Esophagus squamous epithelium (tissue), 5 donors: ENCODE measurements at regions not wholly inside any gene's neighbourhood (a gene's known extent, or its start where the extent isn't known, plus 50 kb on each side); places are given as distances from the start of the nearest gene placed in this dataset.

Experiments
- DNase-seq: peaks from one replicate; lab custom pipeline; 2025; lab: John Stamatoyannopoulos, UW
- H3K27ac ChIP-seq, 4 donors: fragments of 200-600 bp; sonication (generic); one replicate each; pipeline ENCODE4 v1.5.1; 2016 to 2019; ENCODE audit warnings: mild to moderate bottlenecking in 1 of 4
- H3K27me3 ChIP-seq, 4 donors: fragments of 200-600 bp; sonication (generic); 1 replicate in 3 of 4; 2 replicates in 1 of 4; pipeline versions ENCODE4 v1.5.1 to v1.6.0; 2017 to 2021; ENCODE audit warnings: antibody characterized with exemption in 1 of 4
- H3K36me3 ChIP-seq, 3 donors: fragments of 200-600 bp; sonication (generic); one replicate each; pipeline ENCODE4 v1.5.1; 2016 to 2019
- H3K4me1 ChIP-seq, 3 donors: fragments of 200-600 bp; sonication (generic); one replicate each; pipeline ENCODE4 v1.5.1; 2017 to 2019
- H3K4me3 ChIP-seq, 4 donors: fragments of 200-600 bp; sonication (generic); 1 replicate in 3 of 4; 2 replicates in 1 of 4; pipeline ENCODE4 v1.5.1; 2016 to 2019; ENCODE audit warnings: mild to moderate bottlenecking in 2 of 4, moderate library complexity in 1 of 4
- H3K9me3 ChIP-seq, 3 donors: fragments of 200-600 bp; sonication (generic); one replicate each; pipeline ENCODE4 v1.5.1; 2016 to 2019
- POLR2A ChIP-seq, 4 donors: fragments of 450-650 bp; IDR thresholded peaks; one replicate each; pipeline ENCODE4 v1.6.1; 2017; ENCODE audit warnings: antibody characterized with exemption in 4 of 4, mild to moderate bottlenecking in 4 of 4, moderate library complexity in 3 of 4
- WGBS, 2 donors: methylation state at CpG; one replicate each; pipeline ENCODE4 v1.1.5; 2018; 5-methylcytosine and 5-hydroxymethylcytosine counted together
- intact Hi-C: fragments of 100-400 bp; cut with DNase I; formaldehyde crosslinking; loops from one replicate; pipeline ENCODE4 v1.15.0; 2022
- TF ChIP-seq, protein P1 (sequence below), 6 experiments: fragments of 450-650 bp in 4 of 6; fragments of 200-600 bp in 2 of 6; sonication (generic) in 2 of 6; IDR thresholded peaks; one replicate each; pipeline ENCODE4 v1.5.1; 2016 to 2019; ENCODE audit warnings: antibody characterized with exemption in 6 of 6, mild to moderate bottlenecking in 4 of 6, moderate library complexity in 4 of 6
- donor health status: DM: yes; HTN: yes; CAD: no.

DNA sequence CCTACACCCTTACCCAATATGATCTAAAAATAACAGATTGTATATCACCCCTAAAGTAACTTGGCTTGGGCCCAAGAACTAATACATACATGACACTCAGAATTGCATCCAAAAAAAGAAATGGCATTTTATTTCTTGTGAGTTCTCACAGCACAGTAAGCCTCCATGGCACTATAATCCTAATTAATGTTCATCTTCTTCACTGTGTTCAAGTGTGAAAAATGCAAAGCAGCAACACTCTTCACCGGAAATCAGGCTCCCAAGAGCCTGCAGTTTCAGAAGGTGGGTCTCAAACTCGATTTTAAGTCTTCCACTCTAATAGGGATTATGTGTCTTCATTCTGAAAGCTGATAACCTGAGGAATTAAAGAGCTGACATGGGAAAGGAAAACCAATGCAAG lies 142.8 kb upstream of the TSC22D2 start:
- no peaks in the 10 kb centered on the region for H3K4me1 ChIP-seq
- H3K27ac ChIP-seq, result no peak overlapping the region
- no peaks in the 10 kb centered on the region for H3K27me3 ChIP-seq
- H3K4me3 ChIP-seq, result no peak overlapping the region
- DNase-seq, result no peak
- WGBS, 2 donors, result 27 to 34% methylated on average over 2 of the region's 2 CpGs
- no peaks in the 10 kb centered on the region for H3K36me3 ChIP-seq
- no peaks in the 10 kb centered on the region for H3K9me3 ChIP-seq
- TF ChIP-seq, protein P1, sequence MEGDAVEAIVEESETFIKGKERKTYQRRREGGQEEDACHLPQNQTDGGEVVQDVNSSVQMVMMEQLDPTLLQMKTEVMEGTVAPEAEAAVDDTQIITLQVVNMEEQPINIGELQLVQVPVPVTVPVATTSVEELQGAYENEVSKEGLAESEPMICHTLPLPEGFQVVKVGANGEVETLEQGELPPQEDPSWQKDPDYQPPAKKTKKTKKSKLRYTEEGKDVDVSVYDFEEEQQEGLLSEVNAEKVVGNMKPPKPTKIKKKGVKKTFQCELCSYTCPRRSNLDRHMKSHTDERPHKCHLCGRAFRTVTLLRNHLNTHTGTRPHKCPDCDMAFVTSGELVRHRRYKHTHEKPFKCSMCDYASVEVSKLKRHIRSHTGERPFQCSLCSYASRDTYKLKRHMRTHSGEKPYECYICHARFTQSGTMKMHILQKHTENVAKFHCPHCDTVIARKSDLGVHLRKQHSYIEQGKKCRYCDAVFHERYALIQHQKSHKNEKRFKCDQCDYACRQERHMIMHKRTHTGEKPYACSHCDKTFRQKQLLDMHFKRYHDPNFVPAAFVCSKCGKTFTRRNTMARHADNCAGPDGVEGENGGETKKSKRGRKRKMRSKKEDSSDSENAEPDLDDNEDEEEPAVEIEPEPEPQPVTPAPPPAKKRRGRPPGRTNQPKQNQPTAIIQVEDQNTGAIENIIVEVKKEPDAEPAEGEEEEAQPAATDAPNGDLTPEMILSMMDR (IDR thresholded peaks at IDR 0.05), result no peak
- no peak for TF ChIP-seq POLR2A (IDR thresholded peaks at IDR 0.05)
- intact Hi-C loops, result no loop called here

DNA sequence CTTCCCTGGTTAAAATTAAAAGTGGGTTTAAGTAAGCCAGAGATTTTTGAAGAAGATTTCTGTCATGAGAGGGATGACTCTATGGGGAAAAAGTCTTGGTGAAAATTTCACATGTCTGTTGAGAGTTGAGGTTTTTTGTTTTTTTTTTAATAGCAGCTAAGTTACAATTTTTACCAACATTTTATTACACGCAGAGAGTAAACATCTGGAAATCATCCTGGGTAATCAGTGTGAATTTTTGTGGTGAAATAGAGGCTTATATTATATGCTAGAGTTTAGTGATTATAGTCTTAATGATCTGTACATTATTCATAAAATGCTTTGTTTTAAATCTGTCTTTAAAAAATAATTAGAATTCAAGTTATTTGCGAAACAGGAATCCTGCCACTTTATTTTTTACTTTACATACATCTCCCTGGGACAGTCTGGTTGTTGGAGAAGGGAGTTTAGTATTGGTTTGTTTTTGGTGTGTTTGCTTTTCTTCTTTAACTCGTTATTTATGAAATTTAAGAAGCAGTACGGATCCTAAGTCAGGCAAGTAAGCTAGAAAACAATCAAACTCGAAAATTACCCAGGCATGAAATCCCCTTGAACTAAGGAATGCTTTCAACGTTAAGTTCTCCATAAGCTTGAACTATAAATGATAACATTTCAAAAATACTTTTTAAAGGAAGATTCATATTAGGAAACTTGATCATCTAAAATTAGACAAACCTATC lies 143.4 kb upstream of the TSC22D2 start:
- H3K27me3 ChIP-seq, result no peaks in the 10 kb centered on the region
- no peak for DNase-seq
- no peaks in the 10 kb centered on the region for H3K36me3 ChIP-seq
- no peak overlapping the region for H3K27ac ChIP-seq
- WGBS, 2 donors, result 50 to 60% methylated on average over 6 of the region's 6 CpGs
- no peak overlapping the region for H3K4me3 ChIP-seq
- TF ChIP-seq, protein P1 (IDR thresholded peaks at IDR 0.05), result no peak
- no peak for TF ChIP-seq POLR2A (IDR thresholded peaks at IDR 0.05)
- H3K9me3 ChIP-seq, result no peaks in the 10 kb centered on the region
- intact Hi-C loops, result no loop called here
- H3K4me1 ChIP-seq, result no peaks in the 10 kb centered on the region

DNA sequence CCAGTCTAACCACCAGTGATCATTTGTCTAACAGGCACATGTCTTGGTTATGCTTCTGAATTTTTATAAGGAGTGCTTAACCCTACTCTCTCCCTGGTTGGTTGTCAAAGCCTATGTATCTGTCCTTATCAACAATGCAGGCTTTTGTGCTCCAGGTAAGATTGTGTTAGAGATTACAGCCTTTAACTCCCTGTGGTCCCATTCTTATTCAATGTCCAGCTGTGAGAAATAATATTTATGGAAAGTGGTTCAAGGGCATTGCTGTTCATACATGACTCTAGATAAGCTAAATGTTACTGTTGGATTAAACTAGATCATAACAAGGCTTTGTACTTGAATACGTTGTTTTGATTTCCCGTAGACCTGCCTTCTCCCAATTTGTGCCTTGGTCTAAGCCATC lies 146.1 kb upstream of the TSC22D2 start:
- Histone ChIP-seq H3K4me3 (no peak overlapping the region), H3K27me3 (no peaks in the 10 kb centered on the region), H3K4me1 (no peaks in the 10 kb centered on the region), H3K9me3 (no peaks in the 10 kb centered on the region), H3K27ac (no peak overlapping the region), H3K36me3 (no peaks in the 10 kb centered on the region)
- 76 to 97% methylated on average over 2 of the region's 2 CpGs for WGBS, 2 donors
- TF ChIP-seq, protein P1 (IDR thresholded peaks at IDR 0.05), result no peak
- TF ChIP-seq POLR2A (IDR thresholded peaks at IDR 0.05), result no peak
- intact Hi-C loops, result no loop called here
- no peak for DNase-seq

DNA sequence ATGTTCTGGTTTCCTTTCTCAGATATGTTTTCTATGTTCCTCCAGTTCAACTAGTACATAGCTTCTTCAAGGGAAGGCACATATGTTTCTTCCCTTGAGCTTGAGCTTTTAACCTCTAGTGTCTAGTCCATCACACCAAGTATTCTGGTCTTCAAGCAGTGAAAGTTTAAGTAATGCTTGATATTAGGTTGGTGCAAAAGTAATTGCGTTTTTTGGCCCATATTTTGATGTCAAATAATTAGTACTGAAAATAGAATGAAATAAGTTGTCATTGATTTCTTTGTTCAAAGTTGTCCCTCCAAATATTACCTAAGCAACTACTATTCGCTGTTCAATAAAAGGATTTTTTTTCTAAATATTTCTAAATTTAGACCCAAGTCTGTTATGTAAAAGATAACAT lies 146.7 kb upstream of the TSC22D2 start:
- intact Hi-C loops, result no loop called here
- Histone ChIP-seq H3K4me1 (no peaks in the 10 kb centered on the region), H3K27ac (no peak overlapping the region), H3K27me3 (no peaks in the 10 kb centered on the region), H3K9me3 (no peaks in the 10 kb centered on the region), H3K4me3 (no peak overlapping the region), H3K36me3 (no peaks in the 10 kb centered on the region)
- WGBS, 2 donors, result 71 to 87% methylated on average over 2 of the region's 2 CpGs
- DNase-seq, result no peak
- TF ChIP-seq, protein P1 (IDR thresholded peaks at IDR 0.05), result no peak
- TF ChIP-seq POLR2A (IDR thresholded peaks at IDR 0.05), result no peak

DNA sequence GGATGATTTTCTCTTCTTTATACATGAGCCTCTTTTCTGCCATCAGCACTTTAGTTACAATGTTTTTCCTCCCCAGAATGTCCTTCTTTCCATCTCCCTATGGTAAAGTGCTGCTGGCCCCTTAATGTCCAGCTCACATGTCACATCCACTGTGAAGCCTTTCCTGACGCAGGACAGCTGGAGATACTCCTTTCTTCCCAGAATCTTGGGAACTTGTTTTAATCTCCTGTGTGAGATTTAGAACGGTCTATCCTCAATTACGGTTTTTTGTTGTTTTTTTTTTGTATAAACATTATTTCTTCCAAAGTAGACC lies 147.7 kb upstream of the TSC22D2 start:
- no peak for TF ChIP-seq POLR2A (IDR thresholded peaks at IDR 0.05)
- TF ChIP-seq, protein P1 (IDR thresholded peaks at IDR 0.05), result no peak
- Histone ChIP-seq H3K36me3 (no peaks in the 10 kb centered on the region), H3K9me3 (no peaks in the 10 kb centered on the region), H3K27ac (no peak overlapping the region), H3K4me1 (peaks cover 0 to 7% (median 4%) of the 10 kb centered on the region in 3 donors), H3K27me3 (no peaks in the 10 kb centered on the region), H3K4me3 (no peak overlapping the region)
- no peak for DNase-seq
- intact Hi-C loops, result no loop called here
- WGBS, 2 donors, result 73 to 88% methylated on average over 3 of the region's 3 CpGs
